Mesothelial cell of epicardium (in vitro differentiated cells): ENCODE measurements at regions not wholly inside any gene's neighbourhood (a gene's known extent, or its start where the extent isn't known, plus 50 kb on each side); places are given as distances from the start of the nearest gene placed in this dataset.

Source experiments
- DNase-seq, 2 experiments: peaks; one replicate each; pipeline ENCODE4 v3.0.0; 2021; ENCODE audit warnings: low spot score in 2 of 2; ENCODE audit not compliant: unreplicated experiment in 2 of 2
- H3K27ac Mint-ChIP-seq: 2 replicates; pipeline ENCODE4 v1.8.0; 2021; ENCODE audit warnings: mixed read lengths
- H3K27me3 Mint-ChIP-seq: 2 replicates; pipeline ENCODE4 v1.8.0; 2021; ENCODE audit warnings: low read depth, mixed read lengths
- H3K36me3 Mint-ChIP-seq: 2 replicates; pipeline ENCODE4 v1.8.0; 2021; ENCODE audit warnings: mixed read lengths
- H3K4me1 Mint-ChIP-seq: 2 replicates; pipeline ENCODE4 v1.8.0; 2021; ENCODE audit warnings: mixed read lengths
- H3K4me3 Mint-ChIP-seq: 2 replicates; pipeline ENCODE4 v1.8.0; 2021; ENCODE audit warnings: mild to moderate bottlenecking, moderate library complexity, mixed read lengths
- H3K9me3 Mint-ChIP-seq: 2 replicates; pipeline ENCODE4 v1.8.0; 2021; ENCODE audit warnings: mixed read lengths
- TF ChIP-seq, protein P1 (sequence below): fragments of 200-600 bp; sonication (generic); IDR thresholded peaks from one replicate; pipeline ENCODE4 v1.5.0; 2021; ENCODE audit warnings: antibody characterized with exemption; ENCODE audit not compliant: unreplicated experiment

- H3K9me3 Mint-ChIP-seq = peaks cover 40% of the 10 kb centered on the region
- no peak for DNase-seq
- peaks cover 21% of the 10 kb centered on the region for H3K4me1 Mint-ChIP-seq
- H3K4me3 Mint-ChIP-seq = no peak overlapping the region
- H3K36me3 Mint-ChIP-seq = peaks cover 18% of the 10 kb centered on the region
- H3K27ac Mint-ChIP-seq = no peak overlapping the region
- H3K27me3 Mint-ChIP-seq = no peaks in the 10 kb centered on the region
- TF ChIP-seq, protein P1, sequence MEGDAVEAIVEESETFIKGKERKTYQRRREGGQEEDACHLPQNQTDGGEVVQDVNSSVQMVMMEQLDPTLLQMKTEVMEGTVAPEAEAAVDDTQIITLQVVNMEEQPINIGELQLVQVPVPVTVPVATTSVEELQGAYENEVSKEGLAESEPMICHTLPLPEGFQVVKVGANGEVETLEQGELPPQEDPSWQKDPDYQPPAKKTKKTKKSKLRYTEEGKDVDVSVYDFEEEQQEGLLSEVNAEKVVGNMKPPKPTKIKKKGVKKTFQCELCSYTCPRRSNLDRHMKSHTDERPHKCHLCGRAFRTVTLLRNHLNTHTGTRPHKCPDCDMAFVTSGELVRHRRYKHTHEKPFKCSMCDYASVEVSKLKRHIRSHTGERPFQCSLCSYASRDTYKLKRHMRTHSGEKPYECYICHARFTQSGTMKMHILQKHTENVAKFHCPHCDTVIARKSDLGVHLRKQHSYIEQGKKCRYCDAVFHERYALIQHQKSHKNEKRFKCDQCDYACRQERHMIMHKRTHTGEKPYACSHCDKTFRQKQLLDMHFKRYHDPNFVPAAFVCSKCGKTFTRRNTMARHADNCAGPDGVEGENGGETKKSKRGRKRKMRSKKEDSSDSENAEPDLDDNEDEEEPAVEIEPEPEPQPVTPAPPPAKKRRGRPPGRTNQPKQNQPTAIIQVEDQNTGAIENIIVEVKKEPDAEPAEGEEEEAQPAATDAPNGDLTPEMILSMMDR = no peak
These were observed 162.2 kb downstream of the AHR start for GRCh38 chr7:17460665-17461064.

DNA sequence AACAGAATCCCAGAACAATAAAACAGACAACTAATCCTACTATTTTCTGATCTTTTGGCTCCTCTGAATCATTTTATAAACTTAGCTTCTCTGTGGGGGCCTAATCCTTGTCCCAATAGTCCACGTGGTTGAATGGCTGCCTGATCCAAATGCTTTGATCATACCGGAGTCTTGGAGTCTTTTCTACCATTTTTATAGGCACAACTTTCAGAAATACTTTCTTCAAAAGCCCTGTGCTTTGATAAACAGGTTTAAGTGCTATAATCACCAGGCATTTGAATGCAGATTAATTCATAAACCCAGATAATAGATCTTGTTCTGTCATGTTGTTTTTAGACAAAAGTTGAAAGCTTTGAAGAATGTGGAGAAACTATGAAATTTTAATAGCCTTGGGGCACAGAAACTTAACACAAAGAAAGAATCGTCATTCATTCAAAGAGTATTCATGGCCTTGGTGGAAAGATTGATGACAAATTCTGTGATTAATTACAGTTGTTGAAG, 163.7 kb downstream of the AHR start:
- Mint-ChIP-seq H3K36me3 (peaks cover 18% of the 10 kb centered on the region), H3K4me3 (no peak overlapping the region), H3K9me3 (peaks cover 40% of the 10 kb centered on the region), H3K27ac (peak overlapping the region; percentile 70), H3K4me1 (peaks cover 29% of the 10 kb centered on the region), H3K27me3 (no peaks in the 10 kb centered on the region)
- DNase-seq = no peak
- TF ChIP-seq, protein P1 = no peak

DNA sequence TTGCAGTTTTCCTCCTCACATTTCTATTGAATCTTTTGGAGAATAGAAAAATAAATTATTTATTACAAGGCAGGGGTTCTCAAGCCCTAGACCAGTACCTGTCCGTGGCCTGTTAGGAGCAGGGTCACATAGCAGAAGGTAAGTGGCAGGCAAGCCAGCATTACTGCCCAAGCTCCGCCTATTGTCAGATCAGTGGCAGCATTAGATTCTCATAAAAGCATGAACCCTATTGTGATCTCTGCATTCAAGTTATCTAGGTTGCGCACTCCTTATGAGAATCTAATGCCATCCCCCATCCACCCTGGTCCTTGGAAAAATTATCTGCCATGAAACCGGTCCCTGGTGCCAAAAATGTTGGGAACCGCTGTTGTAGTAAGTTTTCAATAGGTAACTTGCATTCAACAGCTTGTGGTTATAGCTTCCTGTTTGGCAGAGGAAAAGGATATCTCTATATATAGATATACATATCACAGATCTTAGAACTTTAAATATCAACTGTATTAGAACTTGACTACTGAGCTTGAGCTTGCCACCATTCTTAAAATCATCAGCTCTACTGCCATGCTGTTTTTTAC, 165.1 kb downstream of the AHR start:
- peaks cover 29% of the 10 kb centered on the region for H3K4me1 Mint-ChIP-seq
- H3K4me3 Mint-ChIP-seq = no peak overlapping the region
- peaks cover 31% of the 10 kb centered on the region for H3K9me3 Mint-ChIP-seq
- DNase-seq = no peak
- peaks cover 11% of the 10 kb centered on the region for H3K36me3 Mint-ChIP-seq
- no peaks in the 10 kb centered on the region for H3K27me3 Mint-ChIP-seq
- H3K27ac Mint-ChIP-seq = no peak overlapping the region
- TF ChIP-seq, protein P1 = no peak

DNA sequence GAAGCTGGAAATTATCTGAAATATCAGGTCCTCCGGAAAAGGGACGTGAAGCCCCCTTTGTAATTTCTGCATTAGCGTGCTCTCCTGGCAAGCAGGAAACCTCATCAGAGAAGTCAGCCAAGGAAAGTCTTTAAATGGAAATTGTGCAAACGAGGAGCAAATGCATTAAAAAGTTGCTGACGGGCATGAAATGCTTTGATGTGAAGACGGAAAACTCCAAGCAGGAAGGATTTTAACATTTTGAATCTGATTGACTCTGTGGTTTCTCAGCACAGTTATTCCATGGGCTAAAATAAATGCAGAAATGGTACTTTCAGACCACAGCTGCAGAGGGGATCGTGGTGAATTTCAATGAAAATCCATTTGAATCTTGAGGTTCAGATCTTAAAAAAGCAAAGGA, 167.8 kb downstream of the AHR start:
- H3K4me3 Mint-ChIP-seq = no peak overlapping the region
- no peak overlapping the region for H3K27ac Mint-ChIP-seq
- no peak for DNase-seq
- H3K27me3 Mint-ChIP-seq = no peaks in the 10 kb centered on the region
- TF ChIP-seq, protein P1 = no peak
- H3K9me3 Mint-ChIP-seq = peaks cover 31% of the 10 kb centered on the region
- H3K36me3 Mint-ChIP-seq = peaks cover 4% of the 10 kb centered on the region
- H3K4me1 Mint-ChIP-seq = peaks cover 28% of the 10 kb centered on the region

DNA sequence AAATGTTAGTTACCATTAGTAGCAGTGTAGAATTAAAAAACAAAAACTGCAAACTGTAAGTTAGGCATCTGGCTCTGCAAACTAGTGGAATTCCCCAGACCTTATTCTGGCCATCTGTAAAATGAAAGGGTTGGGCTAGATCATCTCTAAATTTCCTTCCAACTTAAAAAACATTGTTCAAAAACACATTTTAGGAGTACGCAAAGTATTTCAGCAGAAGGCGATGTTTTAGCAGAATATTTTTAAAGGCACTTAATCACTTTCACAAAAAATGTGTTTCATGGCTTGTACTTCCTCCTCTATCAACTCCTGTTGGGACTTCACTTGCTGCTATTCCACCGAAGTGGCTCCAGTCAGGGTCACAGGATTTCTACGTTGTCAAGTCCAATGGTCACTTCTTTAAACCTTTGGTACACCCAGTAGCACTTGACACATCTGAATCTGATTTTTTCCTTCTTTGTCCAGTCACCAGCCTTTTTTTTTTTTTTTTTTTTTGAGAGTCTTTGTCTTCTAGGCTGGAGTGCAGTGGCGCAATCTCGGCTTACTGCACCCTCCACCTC, 169.0 kb downstream of the AHR start:
- peaks cover 25% of the 10 kb centered on the region for H3K9me3 Mint-ChIP-seq
- TF ChIP-seq, protein P1 = no peak
- no peaks in the 10 kb centered on the region for H3K27me3 Mint-ChIP-seq

More for the DNA sequence above, 169.0 kb downstream of the AHR start:
- H3K27ac Mint-ChIP-seq = no peak overlapping the region
- no peak overlapping the region for H3K4me3 Mint-ChIP-seq
- peaks cover 4% of the 10 kb centered on the region for H3K36me3 Mint-ChIP-seq
- DNase-seq = no peak
- peaks cover 17% of the 10 kb centered on the region for H3K4me1 Mint-ChIP-seq
